ENCODE measurements at regions not wholly inside any gene's neighbourhood (a gene's known extent, or its start where the extent isn't known, plus 50 kb on each side); places are given as distances from the start of the nearest gene placed in this dataset.

DNA sequence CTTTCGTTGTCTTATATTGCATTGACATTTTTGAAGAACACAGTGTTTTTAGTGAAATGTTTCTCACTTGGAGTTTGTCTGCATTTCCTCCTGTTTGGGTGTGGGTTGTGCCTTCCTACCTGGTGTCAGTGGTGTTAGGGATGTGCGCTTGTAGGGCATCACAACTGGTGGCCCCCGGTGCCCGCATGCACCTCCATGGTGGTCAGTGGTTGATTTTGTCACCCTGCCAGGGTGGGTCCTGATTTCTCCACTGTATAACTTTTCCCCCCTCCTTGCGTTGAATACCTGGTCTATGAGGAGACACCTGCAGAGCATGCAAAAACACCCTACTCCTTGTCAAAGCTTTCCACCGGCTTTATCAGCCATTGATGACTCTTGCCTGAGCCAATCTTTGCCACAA, 132.9 kb downstream of the BARX1 start:
- peaks cover 2% of the 10 kb centered on the region for H3K9me3 Mint-ChIP-seq
- ATAC-seq (no peak), DNase-seq (no peak)
- CTCF ChIA-PET = no interaction called here
- peaks cover 7% of the 10 kb centered on the region for H3K4me1 Mint-ChIP-seq (ENCODE audit: low read depth)
- POLR2A ChIA-PET = no interaction called here
- TF ChIP-seq, protein P1, sequence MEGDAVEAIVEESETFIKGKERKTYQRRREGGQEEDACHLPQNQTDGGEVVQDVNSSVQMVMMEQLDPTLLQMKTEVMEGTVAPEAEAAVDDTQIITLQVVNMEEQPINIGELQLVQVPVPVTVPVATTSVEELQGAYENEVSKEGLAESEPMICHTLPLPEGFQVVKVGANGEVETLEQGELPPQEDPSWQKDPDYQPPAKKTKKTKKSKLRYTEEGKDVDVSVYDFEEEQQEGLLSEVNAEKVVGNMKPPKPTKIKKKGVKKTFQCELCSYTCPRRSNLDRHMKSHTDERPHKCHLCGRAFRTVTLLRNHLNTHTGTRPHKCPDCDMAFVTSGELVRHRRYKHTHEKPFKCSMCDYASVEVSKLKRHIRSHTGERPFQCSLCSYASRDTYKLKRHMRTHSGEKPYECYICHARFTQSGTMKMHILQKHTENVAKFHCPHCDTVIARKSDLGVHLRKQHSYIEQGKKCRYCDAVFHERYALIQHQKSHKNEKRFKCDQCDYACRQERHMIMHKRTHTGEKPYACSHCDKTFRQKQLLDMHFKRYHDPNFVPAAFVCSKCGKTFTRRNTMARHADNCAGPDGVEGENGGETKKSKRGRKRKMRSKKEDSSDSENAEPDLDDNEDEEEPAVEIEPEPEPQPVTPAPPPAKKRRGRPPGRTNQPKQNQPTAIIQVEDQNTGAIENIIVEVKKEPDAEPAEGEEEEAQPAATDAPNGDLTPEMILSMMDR (IDR thresholded peaks at IDR 0.05) = no peak
- no peaks in the 10 kb centered on the region for H3K36me3 Mint-ChIP-seq (ENCODE audit: low read depth)
- no peak overlapping the region for H3K27ac Mint-ChIP-seq
- intact Hi-C loops (cut with micrococcal nuclease) = no loop called here
- no peak overlapping the region for H3K4me3 Mint-ChIP-seq
- H3K27me3 Mint-ChIP-seq = peaks cover 37% of the 10 kb centered on the region

DNA sequence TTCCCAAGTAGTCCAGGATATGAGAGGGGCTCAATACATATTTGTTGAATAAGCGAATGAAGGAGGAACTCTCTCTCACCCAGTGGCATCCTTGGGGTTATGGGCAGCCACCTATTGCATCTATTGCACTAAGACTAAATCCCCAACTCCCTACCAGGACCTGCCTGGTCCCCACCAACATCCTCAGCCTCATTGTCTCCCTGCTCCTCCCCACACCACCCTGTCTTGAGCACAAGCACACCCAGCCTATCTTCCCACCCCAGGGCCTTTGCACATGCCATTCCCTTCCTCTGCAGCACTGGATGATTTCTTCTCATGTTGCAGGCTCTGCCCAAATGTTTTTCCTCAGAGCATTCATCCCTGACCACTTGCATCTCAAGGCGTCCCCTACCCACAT, 133.8 kb downstream of the BARX1 start:
- TF ChIP-seq, protein P1 (IDR thresholded peaks at IDR 0.05) = no peak
- peaks cover 33% of the 10 kb centered on the region for H3K27me3 Mint-ChIP-seq
- ATAC-seq (no peak), DNase-seq (no peak)
- H3K4me3 Mint-ChIP-seq = no peak overlapping the region
- H3K36me3 Mint-ChIP-seq (ENCODE audit: low read depth) = no peaks in the 10 kb centered on the region
- ChIA-PET CTCF (no interaction called here), POLR2A (no interaction called here)
- intact Hi-C loops (cut with micrococcal nuclease) = no loop called here
- no peak overlapping the region for H3K27ac Mint-ChIP-seq
- H3K9me3 Mint-ChIP-seq = peaks cover 2% of the 10 kb centered on the region
- peaks cover 2% of the 10 kb centered on the region for H3K4me1 Mint-ChIP-seq (ENCODE audit: low read depth)

DNA sequence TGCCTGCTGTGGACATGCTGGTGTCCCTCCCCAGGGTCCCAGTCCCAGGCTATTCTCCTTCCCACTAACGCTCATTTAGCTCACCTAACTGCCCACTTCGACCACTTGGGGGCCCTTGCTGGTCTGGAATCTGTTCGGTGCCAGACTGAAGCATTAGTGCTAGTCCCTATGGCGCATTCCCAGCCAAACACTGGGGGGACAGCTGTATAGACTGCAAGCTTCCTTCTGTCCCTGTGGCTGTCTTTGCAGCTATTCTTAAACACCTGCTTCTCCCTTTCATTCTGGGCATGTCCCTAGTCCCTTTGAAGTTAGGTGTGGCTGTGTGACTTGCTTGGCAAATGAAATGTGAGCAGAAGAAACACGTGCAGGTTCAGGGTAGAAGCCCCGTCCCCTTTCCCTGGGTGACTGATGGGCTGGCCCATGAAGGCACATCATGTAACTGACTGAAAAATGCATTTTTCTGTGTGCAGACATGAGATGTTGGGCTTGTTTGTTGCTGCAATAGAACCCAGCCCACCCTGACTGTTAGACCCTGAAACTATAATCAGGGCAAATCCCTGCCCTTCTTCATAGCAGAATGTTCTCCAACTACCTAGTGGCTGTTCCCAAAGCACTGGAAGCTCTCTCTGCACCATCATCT, 134.4 kb downstream of the BARX1 start:
- TF ChIP-seq, protein P1 (IDR thresholded peaks at IDR 0.05) = no peak
- ATAC-seq (no peak), DNase-seq (no peak)
- Mint-ChIP-seq H3K36me3 (ENCODE audit: low read depth) (no peaks in the 10 kb centered on the region), H3K27ac (no peak overlapping the region), H3K4me3 (no peak overlapping the region), H3K9me3 (peaks cover 2% of the 10 kb centered on the region), H3K27me3 (peaks cover 30% of the 10 kb centered on the region), H3K4me1 (ENCODE audit: low read depth) (no peaks in the 10 kb centered on the region)
- ChIA-PET POLR2A (no interaction called here), CTCF (interaction anchor here (1.1 kb wide), 1 partner anchor 182 kb away, joined by 3 read pairs; no protein-coding TSS in a partner anchor)
- intact Hi-C loops (cut with micrococcal nuclease) = no loop called here

DNA sequence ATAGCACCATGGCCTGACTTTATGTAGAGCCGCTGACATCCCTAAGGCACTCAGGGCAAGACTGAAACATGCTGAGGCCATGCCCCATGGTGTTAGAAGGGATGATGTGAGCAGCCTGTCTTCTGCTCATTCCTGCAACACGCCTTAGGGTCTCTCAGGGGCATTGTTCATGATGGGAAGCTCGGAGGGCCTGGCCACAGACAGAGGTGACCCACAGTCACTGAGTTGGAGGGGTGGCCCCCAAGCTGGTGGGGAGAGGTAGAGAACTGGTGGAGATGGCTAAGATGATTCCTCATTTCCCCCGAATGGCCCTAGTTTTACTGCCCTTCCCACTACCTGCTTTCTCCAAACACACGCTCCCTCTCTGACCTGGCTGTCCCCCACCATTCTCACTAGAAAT, 135.2 kb downstream of the BARX1 start:
- H3K36me3 Mint-ChIP-seq (ENCODE audit: low read depth) = no peaks in the 10 kb centered on the region
- H3K27me3 Mint-ChIP-seq = peaks cover 30% of the 10 kb centered on the region
- ChIA-PET POLR2A (no interaction called here), CTCF (interaction anchor here (1.1 kb wide), 1 partner anchor 183 kb away, joined by 3 read pairs; no protein-coding TSS in a partner anchor)
- DNase-seq (no peak), ATAC-seq (no peak)
- peaks cover 2% of the 10 kb centered on the region for H3K9me3 Mint-ChIP-seq
- TF ChIP-seq, protein P1 (IDR thresholded peaks at IDR 0.05) = no peak
- H3K4me3 Mint-ChIP-seq = no peak overlapping the region
- H3K4me1 Mint-ChIP-seq (ENCODE audit: low read depth) = no peaks in the 10 kb centered on the region
- intact Hi-C loops (cut with micrococcal nuclease) = no loop called here
- no peak overlapping the region for H3K27ac Mint-ChIP-seq

DNA sequence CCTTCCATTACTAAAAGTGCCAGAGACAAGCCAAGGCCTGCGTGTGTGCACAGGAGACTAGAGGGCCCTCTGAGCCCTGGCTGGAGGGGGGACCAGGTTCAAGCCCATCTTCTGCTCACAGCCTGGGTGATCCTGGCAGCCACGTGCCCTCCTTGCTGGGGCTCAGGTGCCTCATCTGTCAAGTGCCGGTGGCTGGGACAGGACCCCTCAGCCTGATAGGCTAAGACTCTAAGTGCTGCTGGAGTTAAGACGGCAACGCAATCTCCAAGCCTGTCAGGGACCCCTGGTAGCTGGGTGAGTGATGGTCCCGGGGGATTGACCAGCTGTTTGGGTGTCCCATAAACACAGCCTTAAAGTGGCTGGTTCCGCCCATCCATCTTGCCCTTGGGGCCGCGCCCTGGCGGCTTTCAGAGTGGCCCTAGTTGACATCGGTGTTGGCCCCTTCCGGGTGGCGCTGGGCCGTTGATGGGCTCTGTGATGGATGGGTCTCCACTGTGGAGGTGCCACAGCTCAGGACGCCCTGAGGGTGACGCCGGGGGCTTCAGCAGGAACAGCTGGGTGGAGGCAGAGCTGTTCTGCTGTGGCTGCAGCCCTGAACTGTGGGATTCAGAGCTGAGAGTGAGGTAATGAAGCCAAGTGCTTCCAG, 136.2 kb downstream of the BARX1 start:
- no peak for ATAC-seq
- no peak for DNase-seq
- no peaks in the 10 kb centered on the region for H3K36me3 Mint-ChIP-seq (ENCODE audit: low read depth)
- peaks cover 32% of the 10 kb centered on the region for H3K27me3 Mint-ChIP-seq
- no peaks in the 10 kb centered on the region for H3K4me1 Mint-ChIP-seq (ENCODE audit: low read depth)
- H3K9me3 Mint-ChIP-seq = peaks cover 2% of the 10 kb centered on the region
- ChIA-PET POLR2A (no interaction called here), CTCF (interaction anchor here (2.8 kb wide), 1 partner anchor 9 kb away, joined by 8 read pairs; no protein-coding TSS in a partner anchor)
- intact Hi-C loops (cut with micrococcal nuclease) = no loop called here
- H3K4me3 Mint-ChIP-seq = no peak overlapping the region
- H3K27ac Mint-ChIP-seq = no peak overlapping the region
- TF ChIP-seq, protein P1 (IDR thresholded peaks at IDR 0.05) = no peak
